ENCODE measurements at regions not wholly inside any gene's neighbourhood (a gene's known extent, or its start where the extent isn't known, plus 50 kb on each side); places are given as distances from the start of the nearest gene placed in this dataset.

- no peak for DNase-seq
- Histone ChIP-seq H3K9me3 (no peaks in the 10 kb centered on the region), H3K27ac (no peak overlapping the region), H3K4me1 (peaks cover 0 to 6% (median 0%) of the 10 kb centered on the region in 6 donors), H3K27me3 (replicated peaks in 1 of 7) (no peaks in the 10 kb centered on the region), H3K4me3 (no peak overlapping the region), H3K36me3 (no peaks in the 10 kb centered on the region)
- TF ChIP-seq, protein P1, sequence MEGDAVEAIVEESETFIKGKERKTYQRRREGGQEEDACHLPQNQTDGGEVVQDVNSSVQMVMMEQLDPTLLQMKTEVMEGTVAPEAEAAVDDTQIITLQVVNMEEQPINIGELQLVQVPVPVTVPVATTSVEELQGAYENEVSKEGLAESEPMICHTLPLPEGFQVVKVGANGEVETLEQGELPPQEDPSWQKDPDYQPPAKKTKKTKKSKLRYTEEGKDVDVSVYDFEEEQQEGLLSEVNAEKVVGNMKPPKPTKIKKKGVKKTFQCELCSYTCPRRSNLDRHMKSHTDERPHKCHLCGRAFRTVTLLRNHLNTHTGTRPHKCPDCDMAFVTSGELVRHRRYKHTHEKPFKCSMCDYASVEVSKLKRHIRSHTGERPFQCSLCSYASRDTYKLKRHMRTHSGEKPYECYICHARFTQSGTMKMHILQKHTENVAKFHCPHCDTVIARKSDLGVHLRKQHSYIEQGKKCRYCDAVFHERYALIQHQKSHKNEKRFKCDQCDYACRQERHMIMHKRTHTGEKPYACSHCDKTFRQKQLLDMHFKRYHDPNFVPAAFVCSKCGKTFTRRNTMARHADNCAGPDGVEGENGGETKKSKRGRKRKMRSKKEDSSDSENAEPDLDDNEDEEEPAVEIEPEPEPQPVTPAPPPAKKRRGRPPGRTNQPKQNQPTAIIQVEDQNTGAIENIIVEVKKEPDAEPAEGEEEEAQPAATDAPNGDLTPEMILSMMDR (IDR thresholded peaks at IDR 0.05 in 8 of 11, conservative IDR thresholded peaks at IDR 0.05 in 3 of 11): no peak
- TF ChIP-seq POLR2A (IDR thresholded peaks at IDR 0.05) (no peak), POLR2AphosphoS5 (IDR thresholded peaks at IDR 0.05) (no peak)
- 82 to 100% (median 88%) methylated on average over 1 of the region's 1 CpG for WGBS, 5 donors
- intact Hi-C loops (cut with DNase I; ENCODE audit: low total_unique reads): no loop called here
Observed at GRCh38 chr13:50700664-50701305, 142.7 kb downstream of the DLEU7 start.

- WGBS, 5 donors: 71 to 90% (median 87%) methylated on average over 2 of the region's 2 CpGs
- Histone ChIP-seq H3K4me3 (no peak overlapping the region), H3K27me3 (replicated peaks in 1 of 7) (no peaks in the 10 kb centered on the region), H3K27ac (no peak overlapping the region), H3K36me3 (no peaks in the 10 kb centered on the region), H3K9me3 (no peaks in the 10 kb centered on the region), H3K4me1 (peaks cover 0 to 6% (median 0%) of the 10 kb centered on the region in 6 donors)
- DNase-seq: no peak
- TF ChIP-seq POLR2A (IDR thresholded peaks at IDR 0.05) (no peak), POLR2AphosphoS5 (IDR thresholded peaks at IDR 0.05) (no peak)
- TF ChIP-seq, protein P1 (IDR thresholded peaks at IDR 0.05 in 8 of 11, conservative IDR thresholded peaks at IDR 0.05 in 3 of 11): no peak
- intact Hi-C loops (cut with DNase I; ENCODE audit: low total_unique reads): no loop called here
Observed at GRCh38 chr13:50701469-50701868, 142.0 kb downstream of the DLEU7 start.

GRCh38 chr13:50706505-50706904, 137.0 kb downstream of the DLEU7 start:
- no peaks in the 10 kb centered on the region for H3K9me3 ChIP-seq
- TF ChIP-seq, protein P1 (IDR thresholded peaks at IDR 0.05 in 8 of 11, conservative IDR thresholded peaks at IDR 0.05 in 3 of 11): no peak
- TF ChIP-seq POLR2A (IDR thresholded peaks at IDR 0.05) (no peak), POLR2AphosphoS5 (IDR thresholded peaks at IDR 0.05) (no peak)
- H3K27me3 ChIP-seq (replicated peaks in 1 of 7): no peaks in the 10 kb centered on the region
- no peak overlapping the region for H3K4me3 ChIP-seq
- H3K4me1 ChIP-seq: peaks cover 0 to 29% (median 10%) of the 10 kb centered on the region in 6 donors
- WGBS, 5 donors: 94 to 96% (median 95%) methylated on average over 2 of the region's 2 CpGs
- no peak overlapping the region for H3K27ac ChIP-seq
- H3K36me3 ChIP-seq: no peaks in the 10 kb centered on the region
- no peak for DNase-seq
- intact Hi-C loops (cut with DNase I; ENCODE audit: low total_unique reads): no loop called here

GRCh38 chr13:50707628-50708027, 135.9 kb downstream of the DLEU7 start:
- 35 to 46% (median 44%) methylated on average over 1 of the region's 1 CpG for WGBS, 5 donors
- no peaks in the 10 kb centered on the region for H3K27me3 ChIP-seq (replicated peaks in 1 of 7)
- H3K4me1 ChIP-seq: peaks cover 0 to 38% (median 12%) of the 10 kb centered on the region in 6 donors
- H3K4me3 ChIP-seq: no peak overlapping the region
- TF ChIP-seq POLR2A (IDR thresholded peaks at IDR 0.05) (no peak), POLR2AphosphoS5 (IDR thresholded peaks at IDR 0.05) (no peak)
- TF ChIP-seq, protein P1 (IDR thresholded peaks at IDR 0.05 in 8 of 11, conservative IDR thresholded peaks at IDR 0.05 in 3 of 11): no peak
- no peaks in the 10 kb centered on the region for H3K9me3 ChIP-seq
- no peak overlapping the region for H3K27ac ChIP-seq
- DNase-seq: no peak
- H3K36me3 ChIP-seq: no peaks in the 10 kb centered on the region
- intact Hi-C loops (cut with DNase I; ENCODE audit: low total_unique reads): no loop called here
